ENCODE measurements at regions not wholly inside any gene's neighbourhood (a gene's known extent, or its start where the extent isn't known, plus 50 kb on each side); places are given as distances from the start of the nearest gene placed in this dataset.

- no peak for DNase-seq (ENCODE audit: low read depth)
These were observed 794.8 kb downstream of the HACE1 start for GRCh38 chr6:104064876-104065275.

- DNase-seq (ENCODE audit: low read depth), result no peak
These were observed 809.3 kb downstream of the HACE1 start for GRCh38 chr6:104050455-104050854.

- no peak for DNase-seq (ENCODE audit: low read depth)
These were observed 813.3 kb downstream of the HACE1 start for GRCh38 chr6:104046426-104046825.

- DNase-seq (ENCODE audit: low read depth), result no peak
These were observed 828.4 kb downstream of the HACE1 start for GRCh38 chr6:104031346-104031745.

GRCh38 chr6:104022126-104022525 lies 837.6 kb downstream of the HACE1 start:
- DNase-seq (ENCODE audit: low read depth), result no peak

GRCh38 chr6:104019075-104019753 lies 840.5 kb downstream of the HACE1 start:
- DNase-seq (ENCODE audit: low read depth), result no peak

GRCh38 chr6:104017410-104018381 lies 842.0 kb downstream of the HACE1 start:
- DNase-seq (ENCODE audit: low read depth), result no peak

GRCh38 chr6:104014163-104014959 lies 845.4 kb downstream of the HACE1 start:
- DNase-seq (ENCODE audit: low read depth), result no peak

GRCh38 chr6:104013312-104013971 lies 846.3 kb downstream of the HACE1 start:
- DNase-seq (ENCODE audit: low read depth), result no peak

- DNase-seq (ENCODE audit: low read depth), result no peak
These were observed 848.8 kb downstream of the HACE1 start for GRCh38 chr6:104010897-104011296.

- DNase-seq (ENCODE audit: low read depth), result no peak
These were observed 855.8 kb downstream of the HACE1 start for GRCh38 chr6:104003803-104004516.

GRCh38 chr6:103995571-103995970 lies 864.1 kb downstream of the HACE1 start:
- DNase-seq (ENCODE audit: low read depth), result no peak

GRCh38 chr6:103983860-103984259 lies 875.9 kb downstream of the HACE1 start:
- no peak for DNase-seq (ENCODE audit: low read depth)

GRCh38 chr6:103983011-103983410 lies 876.7 kb downstream of the HACE1 start:
- DNase-seq (ENCODE audit: low read depth), result no peak

GRCh38 chr6:103982574-103982973 lies 877.1 kb downstream of the HACE1 start:
- no peak for DNase-seq (ENCODE audit: low read depth)

- DNase-seq (ENCODE audit: low read depth), result no peak
These were observed 880.4 kb downstream of the HACE1 start for GRCh38 chr6:103979308-103979707.

- DNase-seq (ENCODE audit: low read depth), result no peak
These were observed 922.3 kb downstream of the HACE1 start for GRCh38 chr6:103937389-103937788.

GRCh38 chr6:103925317-103925716 lies 934.4 kb downstream of the HACE1 start:
- DNase-seq (ENCODE audit: low read depth), result no peak

- DNase-seq (ENCODE audit: low read depth), result no peak
These were observed 949.7 kb downstream of the HACE1 start for GRCh38 chr6:103910018-103910417.

GRCh38 chr6:103908898-103909297 lies 950.8 kb downstream of the HACE1 start:
- DNase-seq (ENCODE audit: low read depth), result no peak

GRCh38 chr6:103895136-103895535 lies 964.6 kb downstream of the HACE1 start:
- DNase-seq (ENCODE audit: low read depth), result no peak

Measured in stromal cell of bone marrow (primary cell).